GM21423 (cell line): ENCODE measurements at regions not wholly inside any gene's neighbourhood (a gene's known extent, or its start where the extent isn't known, plus 50 kb on each side); places are given as distances from the start of the nearest gene placed in this dataset.
"Not testable (repeated sequence)": the region's sequence is repeated elsewhere in the genome, so short reads cannot be mapped to it uniquely, and the experiment has no call there.

Experiments
- ATAC-seq: cut with Tn5 transposase; IDR thresholded peaks from one replicate; pipeline ENCODE4 v1.9.1; 2021; ENCODE audit warnings: mild to moderate bottlenecking, moderate library complexity; ENCODE audit not compliant: unreplicated experiment

- no peak for ATAC-seq
Measured at GRCh38 chr20:1757606-1758512, 100.3 kb upstream of the SIRPG start.

GRCh38 chr20:1757072-1757471, 99.5 kb upstream of the SIRPG start:
- ATAC-seq = no peak

DNA sequence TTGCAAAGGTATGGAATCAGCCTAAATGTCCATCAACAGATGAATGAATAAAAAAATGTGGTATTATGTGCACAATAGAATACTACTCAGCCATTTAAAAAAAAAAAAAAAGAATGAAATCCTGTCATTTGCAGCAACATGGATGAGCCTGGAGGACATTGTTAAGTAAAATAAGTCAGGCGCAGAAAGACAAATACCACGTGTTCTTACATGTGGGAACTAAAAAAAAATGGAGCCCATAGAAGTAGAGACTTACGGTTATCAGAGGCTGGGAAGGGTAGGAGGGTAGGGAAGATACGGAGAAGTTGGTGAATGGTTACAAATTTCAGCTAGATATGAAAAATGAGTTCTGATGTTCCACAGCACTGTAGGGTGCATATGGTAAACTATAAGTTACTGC, 97.2 kb upstream of the SIRPG start:
- no peak for ATAC-seq

- ATAC-seq = no peak
Measured at GRCh38 chr20:1754306-1754705, 96.7 kb upstream of the SIRPG start.

DNA sequence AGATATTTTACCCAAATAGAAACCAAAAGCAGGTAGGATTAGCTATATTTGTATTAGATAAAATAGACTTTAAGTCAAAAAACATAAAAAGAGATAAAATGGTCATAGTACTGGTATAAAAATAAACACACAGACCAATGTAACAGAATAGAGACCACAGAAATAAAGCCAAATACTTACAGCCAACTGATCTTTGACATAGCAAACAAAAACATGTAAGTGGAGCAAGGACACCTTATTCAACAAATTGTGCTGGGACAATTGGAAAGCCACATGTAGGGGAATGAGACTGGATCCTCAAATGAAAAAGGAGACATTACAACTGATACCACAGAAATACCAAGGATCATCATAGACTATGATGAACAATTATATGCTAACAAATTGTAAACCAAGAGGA, 94.5 kb upstream of the SIRPG start:
- ATAC-seq = no peak

- ATAC-seq = no peak
Measured at GRCh38 chr20:1748777-1749176, 91.2 kb upstream of the SIRPG start.

GRCh38 chr20:1747953-1748577, 90.5 kb upstream of the SIRPG start:
- ATAC-seq = no peak

DNA sequence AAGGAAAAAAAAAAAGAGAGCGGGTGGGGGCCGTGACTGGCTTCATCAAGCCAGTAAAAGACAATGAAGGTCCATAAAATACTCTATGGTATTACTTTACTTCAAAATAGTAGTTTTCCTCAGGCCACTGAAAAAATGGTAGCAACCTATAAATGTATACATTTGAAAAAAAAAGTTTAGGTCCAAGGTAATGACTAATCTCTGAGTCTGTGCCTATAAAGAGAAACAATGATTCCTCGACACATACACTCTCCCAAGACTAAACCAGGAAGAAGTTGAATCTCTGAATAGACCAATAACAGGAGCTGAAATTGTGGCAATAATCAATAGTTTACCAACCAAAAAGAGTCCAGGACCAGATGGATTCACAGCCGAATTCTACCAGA, 84.5 kb upstream of the SIRPG start:
- ATAC-seq = not testable (repeated sequence)

- no peak for ATAC-seq
Measured at GRCh38 chr20:1741309-1742048, 83.9 kb upstream of the SIRPG start.

DNA sequence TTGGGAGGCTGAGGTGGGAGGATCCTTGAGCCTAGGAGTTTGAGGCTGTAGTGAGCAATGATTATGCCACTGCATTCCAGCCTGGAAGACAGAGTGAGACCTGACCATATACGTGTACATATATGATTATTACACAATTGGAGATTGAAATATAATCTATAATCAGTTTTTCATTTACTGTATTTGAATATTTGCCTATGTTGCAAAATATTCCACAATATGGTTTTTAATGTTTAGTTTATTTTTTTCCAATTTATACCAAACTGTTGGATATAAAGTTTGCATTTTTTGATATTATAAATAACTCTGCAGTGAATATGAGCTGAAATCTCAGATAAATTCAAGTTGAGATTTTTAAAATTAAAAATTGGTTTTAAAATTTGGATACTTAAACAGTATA, 79.6 kb upstream of the SIRPG start:
- no peak for ATAC-seq

DNA sequence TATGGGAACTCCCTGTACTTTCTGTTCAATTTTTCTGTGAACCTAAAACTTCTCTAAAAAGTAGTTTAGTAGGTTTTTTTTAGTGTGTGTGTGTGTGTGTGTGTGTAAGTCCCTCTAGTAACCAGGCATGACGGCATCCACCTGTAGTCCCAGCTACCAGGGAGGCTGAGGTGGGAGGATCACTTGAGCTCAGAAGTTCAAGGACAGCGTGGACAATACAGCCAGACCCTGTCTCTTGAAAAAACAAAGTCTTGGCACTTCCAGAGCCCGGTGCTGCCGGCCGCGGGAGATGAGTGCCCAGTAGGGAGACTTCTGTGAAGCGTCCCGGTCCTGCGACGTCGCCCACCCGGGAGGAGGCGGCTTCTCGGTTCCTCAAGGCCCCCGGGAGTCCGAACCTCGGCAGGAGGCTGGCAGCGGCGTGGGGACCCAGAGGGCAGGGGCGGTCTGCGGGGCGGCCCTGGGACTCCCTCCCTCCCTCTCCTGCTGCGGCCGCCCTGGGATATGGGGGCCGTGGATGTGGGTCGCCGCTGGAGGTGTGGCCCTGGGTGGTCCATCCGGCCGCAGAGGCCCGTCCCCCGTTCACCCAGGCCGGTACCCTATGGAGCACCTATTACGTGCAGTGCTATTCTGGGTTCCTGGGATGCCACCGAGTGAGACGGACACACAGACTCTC, 78.0 kb upstream of the SIRPG start:
- ATAC-seq = no peak

GRCh38 chr20:1734269-1734858, 76.8 kb upstream of the SIRPG start:
- ATAC-seq = no peak

- ATAC-seq = not testable (repeated sequence)
Measured at GRCh38 chr20:1731828-1732375, 74.3 kb upstream of the SIRPG start.

GRCh38 chr20:1730981-1731711, 73.6 kb upstream of the SIRPG start:
- not testable (repeated sequence) for ATAC-seq

GRCh38 chr20:1727303-1727702, 69.7 kb upstream of the SIRPG start:
- not testable (repeated sequence) for ATAC-seq

DNA sequence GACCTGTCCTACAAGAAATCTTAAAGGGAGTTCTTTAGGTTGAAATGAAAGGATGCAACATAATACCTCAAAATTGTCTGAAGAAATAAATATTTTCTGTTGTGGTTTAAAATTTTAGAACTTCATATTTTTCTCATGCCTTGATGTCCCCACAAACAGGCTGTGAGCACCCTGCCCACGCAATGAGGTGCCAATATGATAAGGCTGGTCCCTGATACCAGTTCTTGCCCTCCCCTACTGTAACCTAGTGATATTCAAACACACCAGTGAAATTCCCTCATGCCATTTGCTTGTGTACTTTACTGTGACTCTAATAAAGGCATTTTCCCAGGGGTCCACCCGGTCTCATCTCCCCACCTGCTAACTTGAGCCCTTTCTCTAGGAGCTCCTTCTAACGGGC, 67.3 kb upstream of the SIRPG start:
- no peak for ATAC-seq

DNA sequence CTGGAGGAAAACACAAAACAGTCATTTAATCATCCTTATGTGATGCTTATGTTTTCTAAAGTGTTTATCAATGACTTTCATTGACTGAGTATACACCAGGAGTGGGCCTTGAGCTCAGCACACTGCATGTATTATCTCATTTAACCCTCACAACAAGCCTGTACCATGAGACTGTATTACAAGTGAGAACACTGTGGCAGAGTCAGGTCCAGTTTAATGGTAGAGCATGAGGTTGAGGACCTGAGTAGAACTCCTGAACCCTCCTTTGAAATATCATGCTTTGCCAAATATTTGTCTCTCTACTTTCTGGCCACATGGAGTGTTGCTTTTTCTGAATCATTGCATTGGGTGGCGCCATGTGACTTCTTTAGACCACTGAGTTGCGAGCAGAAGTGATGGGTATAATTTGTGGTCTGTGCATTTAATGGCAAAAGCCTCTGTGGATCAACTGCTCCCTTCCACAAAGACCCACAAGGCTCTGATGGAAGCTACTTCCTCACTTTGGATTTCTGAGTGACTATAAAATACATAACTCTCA, 65.0 kb upstream of the SIRPG start:
- ATAC-seq = no peak

DNA sequence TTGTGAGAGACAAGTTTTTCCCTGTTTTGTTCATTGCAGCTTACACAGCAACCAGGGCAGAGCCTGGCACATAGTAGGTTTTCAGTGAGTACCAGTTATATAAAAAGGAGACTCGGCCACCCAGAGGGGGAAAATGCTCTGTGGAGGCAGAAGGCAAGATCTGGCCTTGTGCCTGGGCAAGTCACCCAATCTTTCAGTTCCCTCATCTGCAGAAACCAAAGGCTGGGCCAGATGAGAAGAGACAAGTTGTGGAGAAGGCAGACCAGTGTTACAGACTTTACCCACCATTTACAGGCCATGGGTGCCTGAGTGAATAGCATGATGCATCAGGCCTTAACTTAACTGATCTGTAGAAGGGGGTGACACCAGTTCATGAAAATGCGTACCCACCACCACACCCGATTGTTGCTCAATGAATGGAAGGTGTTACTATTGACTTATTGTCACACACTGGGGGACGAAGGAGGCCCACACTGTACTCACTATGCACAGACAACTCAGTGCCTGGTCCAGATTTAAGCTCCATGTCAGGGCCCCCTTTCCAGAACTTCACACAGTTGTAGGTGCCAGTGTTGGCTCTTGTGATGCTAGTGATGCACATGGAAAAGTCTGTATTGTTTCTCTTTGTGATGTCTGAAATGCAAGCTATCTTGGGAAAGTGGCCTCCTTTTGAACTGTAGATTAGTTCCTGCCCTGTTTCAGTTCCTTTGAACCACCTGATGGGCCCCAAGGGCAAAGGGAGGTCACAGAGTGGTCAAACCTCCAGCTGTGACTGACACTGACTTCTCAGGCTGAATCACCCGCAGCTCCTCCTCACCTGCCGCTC, 64.3 kb upstream of the SIRPG start:
- no peak for ATAC-seq
